ENCODE measurements at regions not wholly inside any gene's neighbourhood (a gene's known extent, or its start where the extent isn't known, plus 50 kb on each side); places are given as distances from the start of the nearest gene placed in this dataset.

GRCh38 chr3:76615719-76616118 is 424.2 kb upstream of the ROBO2 start:
- TF ChIP-seq TCF7L2 (IDR thresholded peaks at IDR 0.05; ENCODE audit: low read depth, low read length) (no peak), REST (IDR thresholded peaks at IDR 0.05; ENCODE audit: insufficient read depth in 1 of 2, low read depth in 2 of 2, low read length in 1 of 2) (no peak), POLR2AphosphoS5 (IDR thresholded peaks at IDR 0.05; ENCODE audit: low read depth, low read length) (no peak), SIN3A (IDR thresholded peaks at IDR 0.05; ENCODE audit: borderline replicate concordance, insufficient read depth, low read depth, low read length) (no peak), CTCF (IDR thresholded peaks at IDR 0.05) (no peak)
- Histone ChIP-seq H3K9me3 (ENCODE audit: control insufficient read depth, insufficient read depth, low read depth, low read length) (no peaks in the 10 kb centered on the region), H3K4me1 (ENCODE audit: control insufficient read depth, insufficient read depth, low read length) (no peaks in the 10 kb centered on the region), H3K36me3 (ENCODE audit: control insufficient read depth, insufficient read depth, low read length) (no peaks in the 10 kb centered on the region), H3K27me3 (ENCODE audit: control insufficient read depth, insufficient read depth, low read length) (no peaks in the 10 kb centered on the region), H3K27ac (ENCODE audit: low read length) (no peak overlapping the region), H3K4me3 (ENCODE audit: low read depth in 2 of 2, low read length in 2 of 2) (no peak overlapping the region)
- intact Hi-C loops (cut with micrococcal nuclease; ENCODE audit: unreplicated experiment) (no loop called here), in situ Hi-C loops (cut with HindIII; ENCODE audit: low pct_unique_long_range_greater_than_20kb, low sequenced_read_pairs) (no loop called here)
- CTCF ChIA-PET, result no interaction called here
- no TSS peak for BruUV-seq (replicated peaks)
- POLR2A ChIA-PET, result no interaction called here
- no peak for ATAC-seq
- no peak for DNase-seq (ENCODE audit: low read depth, low spot score)

- CTCF ChIA-PET, result no interaction called here
- intact Hi-C loops (cut with micrococcal nuclease; ENCODE audit: unreplicated experiment) (no loop called here), in situ Hi-C loops (cut with HindIII; ENCODE audit: low pct_unique_long_range_greater_than_20kb, low sequenced_read_pairs) (no loop called here)
- H3K36me3 ChIP-seq (ENCODE audit: control insufficient read depth, insufficient read depth, low read length), result no peaks in the 10 kb centered on the region
- H3K9me3 ChIP-seq (ENCODE audit: control insufficient read depth, insufficient read depth, low read depth, low read length), result no peaks in the 10 kb centered on the region
- no peaks in the 10 kb centered on the region for H3K4me1 ChIP-seq (ENCODE audit: control insufficient read depth, insufficient read depth, low read length)
- ATAC-seq, result no peak
- no peak for TF ChIP-seq SIN3A (IDR thresholded peaks at IDR 0.05; ENCODE audit: borderline replicate concordance, insufficient read depth, low read depth, low read length)
- no peak for TF ChIP-seq CTCF (IDR thresholded peaks at IDR 0.05)
- TF ChIP-seq REST (IDR thresholded peaks at IDR 0.05; ENCODE audit: insufficient read depth in 1 of 2, low read depth in 2 of 2, low read length in 1 of 2), result no peak
- TF ChIP-seq POLR2AphosphoS5 (IDR thresholded peaks at IDR 0.05; ENCODE audit: low read depth, low read length), result no peak
- TF ChIP-seq TCF7L2 (IDR thresholded peaks at IDR 0.05; ENCODE audit: low read depth, low read length), result no peak
- no peak for DNase-seq (ENCODE audit: low read depth, low spot score)
- H3K27ac ChIP-seq (ENCODE audit: low read length), result no peak overlapping the region
- BruUV-seq (replicated peaks), result no TSS peak
- H3K4me3 ChIP-seq (ENCODE audit: low read depth in 2 of 2, low read length in 2 of 2), result no peak overlapping the region
- no peaks in the 10 kb centered on the region for H3K27me3 ChIP-seq (ENCODE audit: control insufficient read depth, insufficient read depth, low read length)
- POLR2A ChIA-PET, result no interaction called here
These were observed 415.7 kb upstream of the ROBO2 start for GRCh38 chr3:76624164-76624563.

All from Panc1 (cell line).